ENCODE measurements at regions not wholly inside any gene's neighbourhood (a gene's known extent, or its start where the extent isn't known, plus 50 kb on each side); places are given as distances from the start of the nearest gene placed in this dataset.
A peak's percentile ranks its signal among the peaks of the same experiment; 100 is the strongest.
"Not testable (repeated sequence)": the region's sequence is repeated elsewhere in the genome, so short reads cannot be mapped to it uniquely, and the experiment has no call there.

DNA sequence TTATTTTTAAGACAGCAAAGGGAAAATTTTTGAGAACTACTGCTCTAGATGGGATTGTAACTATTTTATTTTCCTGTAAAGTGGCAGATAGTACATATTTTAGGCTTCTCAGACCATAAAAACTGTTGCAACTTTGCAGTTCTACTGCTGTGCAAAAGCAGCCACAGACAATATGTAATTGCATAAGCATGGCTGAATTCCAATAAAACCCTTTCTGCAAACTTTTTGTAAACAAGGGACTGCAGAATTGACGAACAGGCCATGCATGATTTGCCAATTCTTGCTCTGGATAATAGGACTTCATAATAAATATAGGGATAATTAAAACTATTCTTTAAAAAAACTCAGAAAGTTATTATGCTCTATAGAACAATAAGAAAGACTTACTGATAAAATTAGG, 149.1 kb downstream of the SLITRK5 start:
- intact Hi-C loops (cut with micrococcal nuclease; ENCODE audit: unreplicated experiment) = no loop called here
- H3K9me3 ChIP-seq (ENCODE audit: insufficient read depth, low read depth) = no peaks in the 10 kb centered on the region
- no peak overlapping the region for H3K4me3 ChIP-seq
- H3K79me2 ChIP-seq (ENCODE audit: low read depth) = no peaks in the 10 kb centered on the region
- H4K20me1 ChIP-seq (ENCODE audit: insufficient read depth) = no peaks in the 10 kb centered on the region
- H3K4me1 ChIP-seq (replicated peaks; ENCODE audit: insufficient read depth) = no peaks in the 10 kb centered on the region
- no peaks in the 10 kb centered on the region for H3K36me3 ChIP-seq (ENCODE audit: low read depth)
- H2AFZ ChIP-seq = no peak overlapping the region
- H3K9me2 ChIP-seq (ENCODE audit: insufficient read depth) = no peaks in the 10 kb centered on the region
- BruUV-seq (replicated peaks) = no TSS peak
- H3K4me2 ChIP-seq = no peak overlapping the region
- TF ChIP-seq, protein P1, sequence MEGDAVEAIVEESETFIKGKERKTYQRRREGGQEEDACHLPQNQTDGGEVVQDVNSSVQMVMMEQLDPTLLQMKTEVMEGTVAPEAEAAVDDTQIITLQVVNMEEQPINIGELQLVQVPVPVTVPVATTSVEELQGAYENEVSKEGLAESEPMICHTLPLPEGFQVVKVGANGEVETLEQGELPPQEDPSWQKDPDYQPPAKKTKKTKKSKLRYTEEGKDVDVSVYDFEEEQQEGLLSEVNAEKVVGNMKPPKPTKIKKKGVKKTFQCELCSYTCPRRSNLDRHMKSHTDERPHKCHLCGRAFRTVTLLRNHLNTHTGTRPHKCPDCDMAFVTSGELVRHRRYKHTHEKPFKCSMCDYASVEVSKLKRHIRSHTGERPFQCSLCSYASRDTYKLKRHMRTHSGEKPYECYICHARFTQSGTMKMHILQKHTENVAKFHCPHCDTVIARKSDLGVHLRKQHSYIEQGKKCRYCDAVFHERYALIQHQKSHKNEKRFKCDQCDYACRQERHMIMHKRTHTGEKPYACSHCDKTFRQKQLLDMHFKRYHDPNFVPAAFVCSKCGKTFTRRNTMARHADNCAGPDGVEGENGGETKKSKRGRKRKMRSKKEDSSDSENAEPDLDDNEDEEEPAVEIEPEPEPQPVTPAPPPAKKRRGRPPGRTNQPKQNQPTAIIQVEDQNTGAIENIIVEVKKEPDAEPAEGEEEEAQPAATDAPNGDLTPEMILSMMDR (conservative IDR thresholded peaks at IDR 0.05) = no peak
- TF ChIP-seq EZH2 (IDR thresholded peaks at IDR 0.05; ENCODE audit: low read depth) = no peak
- no peak overlapping the region for H3K27ac ChIP-seq
- ChIA-PET CTCF (no interaction called here), POLR2A (ENCODE audit: unreplicated experiment) (no interaction called here)
- H3K27me3 ChIP-seq (ENCODE audit: insufficient read depth, low read depth) = no peaks in the 10 kb centered on the region
- no peak for DNase-seq
- no peaks in the 10 kb centered on the region for H3F3A ChIP-seq (ENCODE audit: insufficient read depth, low read depth)

DNA sequence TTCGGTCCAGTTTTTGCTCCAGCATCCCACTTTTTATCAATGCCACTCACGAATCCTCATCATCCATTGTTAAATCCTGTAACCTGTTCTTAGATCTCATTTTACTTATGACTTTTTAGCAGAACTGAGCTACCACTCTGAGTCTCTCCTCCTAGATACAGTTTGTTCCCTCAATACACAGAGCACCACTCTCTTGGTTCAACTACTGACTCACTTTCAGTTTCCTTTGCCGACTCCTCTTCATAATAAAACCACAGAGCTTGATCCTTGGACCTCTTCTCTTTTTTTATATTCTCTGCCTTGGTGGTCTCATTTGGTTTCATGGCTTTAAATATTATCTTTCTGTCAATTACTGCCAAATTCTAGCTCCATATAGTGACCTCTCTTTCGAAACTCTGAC, 150.3 kb downstream of the SLITRK5 start:
- Histone ChIP-seq H3K4me2 (peak overlapping the region; percentile 26; the same call in 1 of the 2 replicates), H3K9me2 (ENCODE audit: insufficient read depth) (no peaks in the 10 kb centered on the region), H2AFZ (peak overlapping the region; percentile 44; the same call in 1 of the 2 replicates), H3K9me3 (ENCODE audit: insufficient read depth, low read depth) (no peaks in the 10 kb centered on the region), H3K27ac (no peak overlapping the region), H3K4me1 (replicated peaks; ENCODE audit: insufficient read depth) (no peaks in the 10 kb centered on the region), H3K79me2 (ENCODE audit: low read depth) (no peaks in the 10 kb centered on the region), H3K27me3 (ENCODE audit: insufficient read depth, low read depth) (no peaks in the 10 kb centered on the region), H3F3A (ENCODE audit: insufficient read depth, low read depth) (no peaks in the 10 kb centered on the region), H3K4me3 (no peak overlapping the region), H3K36me3 (ENCODE audit: low read depth) (no peaks in the 10 kb centered on the region), H4K20me1 (ENCODE audit: insufficient read depth) (no peaks in the 10 kb centered on the region)
- intact Hi-C loops (cut with micrococcal nuclease; ENCODE audit: unreplicated experiment) = no loop called here
- BruUV-seq (replicated peaks) = no TSS peak
- ChIA-PET POLR2A (ENCODE audit: unreplicated experiment) (interaction anchor here (0.7 kb wide), 1 partner anchor 269 kb away, joined by 3 read pairs; no protein-coding TSS in a partner anchor), CTCF (no interaction called here)
- DNase-seq = no peak
- TF ChIP-seq, protein P1 (conservative IDR thresholded peaks at IDR 0.05) = no peak
- no peak for TF ChIP-seq EZH2 (IDR thresholded peaks at IDR 0.05; ENCODE audit: low read depth)

DNA sequence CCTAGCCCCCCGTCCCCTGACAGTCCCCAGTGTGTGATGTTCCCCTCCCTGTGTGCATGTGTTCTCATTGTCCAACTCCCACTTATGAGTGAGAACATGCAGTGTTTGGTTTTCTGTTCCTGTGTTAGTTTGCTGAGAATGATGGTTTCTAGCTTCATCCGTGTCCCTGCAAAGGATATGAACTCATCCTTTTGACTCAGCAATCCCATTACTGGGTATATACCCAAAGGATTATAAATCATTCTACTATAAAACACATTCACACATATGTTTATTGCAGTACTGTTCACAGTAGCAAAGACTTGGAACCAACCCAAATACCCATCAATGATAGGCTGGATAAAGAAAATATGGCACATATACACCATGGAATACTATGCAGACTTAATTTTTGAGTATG, 155.1 kb downstream of the SLITRK5 start:
- H3K4me2 ChIP-seq; H3K9me2 ChIP-seq (ENCODE audit: insufficient read depth); POLR2A ChIA-PET (ENCODE audit: unreplicated experiment); H3K9me3 ChIP-seq (ENCODE audit: insufficient read depth, low read depth); H4K20me1 ChIP-seq (ENCODE audit: insufficient read depth); H3F3A ChIP-seq (ENCODE audit: insufficient read depth, low read depth); DNase-seq; H2AFZ ChIP-seq; H3K79me2 ChIP-seq (ENCODE audit: low read depth); H3K27me3 ChIP-seq (ENCODE audit: insufficient read depth, low read depth); H3K36me3 ChIP-seq (ENCODE audit: low read depth); H3K27ac ChIP-seq; intact Hi-C loops (cut with micrococcal nuclease; ENCODE audit: unreplicated experiment); BruUV-seq (replicated peaks); H3K4me3 ChIP-seq; H3K4me1 ChIP-seq (replicated peaks; ENCODE audit: insufficient read depth); CTCF ChIA-PET: not testable (repeated sequence)

- H3K4me2 ChIP-seq = no peak overlapping the region
- no peaks in the 10 kb centered on the region for H3K4me1 ChIP-seq (replicated peaks; ENCODE audit: insufficient read depth)
- no TSS peak for BruUV-seq (replicated peaks)
- no peaks in the 10 kb centered on the region for H4K20me1 ChIP-seq (ENCODE audit: insufficient read depth)
- no peak overlapping the region for H2AFZ ChIP-seq
- no peaks in the 10 kb centered on the region for H3K9me3 ChIP-seq (ENCODE audit: insufficient read depth, low read depth)
- no peak overlapping the region for H3K4me3 ChIP-seq
- CTCF ChIA-PET = no interaction called here
- no peaks in the 10 kb centered on the region for H3K27me3 ChIP-seq (ENCODE audit: insufficient read depth, low read depth)
- H3K36me3 ChIP-seq (ENCODE audit: low read depth) = no peaks in the 10 kb centered on the region
- intact Hi-C loops (cut with micrococcal nuclease; ENCODE audit: unreplicated experiment) = no loop called here
- POLR2A ChIA-PET (ENCODE audit: unreplicated experiment) = no interaction called here
- no peak for DNase-seq
- H3K27ac ChIP-seq = no peak overlapping the region
- no peaks in the 10 kb centered on the region for H3K79me2 ChIP-seq (ENCODE audit: low read depth)
- no peak for TF ChIP-seq EZH2 (IDR thresholded peaks at IDR 0.05; ENCODE audit: low read depth)
- TF ChIP-seq, protein P1 (conservative IDR thresholded peaks at IDR 0.05) = no peak
- no peaks in the 10 kb centered on the region; the same call in 1 of the 2 replicates for H3K9me2 ChIP-seq (ENCODE audit: insufficient read depth)
- H3F3A ChIP-seq (ENCODE audit: insufficient read depth, low read depth) = no peaks in the 10 kb centered on the region
Measured at GRCh38 chr13:87827479-87827878, 156.3 kb downstream of the SLITRK5 start.
